CD4-positive, alpha-beta T cell treated with Interferon alpha-2 for 1 hour (primary cell): ENCODE measurements at regions not wholly inside any gene's neighbourhood (a gene's known extent, or its start where the extent isn't known, plus 50 kb on each side); places are given as distances from the start of the nearest gene placed in this dataset.

Source experiments
- DNase-seq, 2 donors: peaks; one replicate each; pipeline ENCODE4 v3.0.0-alpha.2; 2020 to 2022

DNA sequence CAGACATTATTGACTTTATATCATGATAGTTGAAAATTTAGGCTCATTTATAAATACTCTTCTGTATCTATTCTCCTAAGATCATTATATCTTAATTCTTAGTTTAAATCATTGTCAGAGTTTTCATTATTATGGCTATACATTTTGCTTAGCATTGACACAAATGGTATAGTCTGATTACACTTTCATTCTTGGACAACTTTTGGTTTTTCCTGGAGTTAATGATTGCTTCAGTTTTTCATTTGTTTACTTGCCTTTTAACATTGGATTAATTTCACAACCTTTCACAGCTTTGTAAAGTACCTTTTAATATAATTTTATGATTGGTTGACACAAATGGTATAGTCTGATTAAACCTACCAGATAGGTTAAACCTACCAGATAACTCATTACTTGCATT, 298.2 kb downstream of the DYSF start:
- no peak for DNase-seq

DNA sequence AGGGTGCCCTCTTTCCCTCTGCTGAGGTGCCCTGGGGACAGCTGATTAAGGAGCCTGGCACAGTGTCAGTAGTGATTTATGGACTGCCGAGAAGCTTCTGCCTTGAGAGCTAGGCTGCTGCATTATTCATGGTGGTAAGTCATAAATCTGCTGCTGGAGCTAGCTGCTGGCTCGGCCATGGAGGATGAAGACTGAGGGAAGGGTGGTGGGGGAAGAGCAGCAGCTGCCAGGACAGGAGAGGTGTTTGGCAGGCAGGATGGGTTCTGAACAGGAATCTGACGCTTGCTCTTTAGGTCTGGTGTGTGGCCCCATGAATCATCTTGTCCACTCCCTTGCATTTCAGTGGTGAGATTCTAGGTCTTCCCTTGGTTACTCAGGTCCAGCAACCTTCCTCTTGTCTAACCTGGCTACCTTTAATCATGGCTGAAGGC, 296.3 kb downstream of the DYSF start:
- DNase-seq, result no peak

DNA sequence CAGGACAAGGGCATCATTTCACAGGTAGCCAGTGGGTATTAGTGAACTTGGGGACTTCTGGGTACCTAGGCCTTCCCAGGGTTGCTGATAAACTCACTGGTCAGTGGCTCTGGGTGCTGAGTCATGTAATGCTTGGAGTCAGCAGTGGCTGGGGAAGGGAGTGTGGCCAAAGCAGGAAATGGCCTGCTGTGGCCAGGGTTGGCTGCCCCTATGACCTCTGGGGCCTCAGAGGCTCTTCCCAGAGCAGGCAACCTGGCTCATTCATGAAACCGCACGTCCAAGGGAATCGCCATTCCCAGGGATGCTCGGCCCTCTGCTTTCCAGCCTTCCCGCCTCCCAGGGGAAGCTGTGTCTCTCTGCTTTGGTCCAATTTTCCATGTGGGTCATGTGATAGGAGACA, 294.9 kb downstream of the DYSF start:
- no peak for DNase-seq

DNA sequence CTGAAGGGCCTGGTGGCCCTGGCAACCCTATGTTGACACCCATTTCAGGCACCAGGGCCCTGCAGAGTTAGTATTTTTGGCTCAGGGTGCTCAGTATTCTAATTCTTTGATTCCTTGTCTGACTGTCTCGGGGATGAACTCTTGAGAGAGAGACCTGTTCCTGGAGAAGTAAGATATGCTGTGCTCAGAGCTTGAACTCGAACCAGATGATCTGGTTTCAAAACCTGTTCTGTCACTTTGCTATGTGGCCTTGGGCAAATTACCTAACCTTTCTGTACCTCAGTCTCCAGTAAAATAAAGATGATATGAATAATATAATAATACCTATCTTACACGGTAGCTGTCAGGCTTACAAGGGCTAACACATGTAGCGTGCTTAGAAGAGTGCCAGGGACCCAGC, 294.2 kb downstream of the DYSF start:
- no peak for DNase-seq

DNA sequence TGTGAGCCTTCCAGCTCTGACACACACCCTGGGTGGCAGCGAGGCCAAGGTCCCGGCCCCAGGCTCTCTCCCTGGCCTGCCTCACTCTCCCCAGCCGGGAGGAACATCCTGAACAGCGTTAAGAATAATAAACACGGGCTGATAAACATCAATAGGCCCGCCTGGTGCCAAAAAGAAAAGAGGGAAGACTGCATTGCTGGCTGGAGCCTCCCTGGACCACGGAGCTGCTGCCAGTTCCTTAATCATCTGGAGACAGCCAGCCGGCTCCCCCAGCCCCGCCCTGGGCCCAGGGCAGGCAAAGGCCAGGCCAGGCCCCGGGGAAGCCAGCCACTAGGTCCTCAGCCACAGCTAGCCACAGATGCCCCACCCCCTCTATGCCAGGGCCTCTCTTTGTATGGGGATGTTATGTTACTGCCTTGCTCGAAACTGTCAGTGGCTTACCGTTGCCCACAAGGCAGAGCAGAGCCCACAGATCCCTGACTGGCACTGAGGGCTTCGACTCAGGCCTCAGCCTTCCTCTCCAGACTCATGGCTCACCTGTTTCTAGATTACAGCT, 293.7 kb downstream of the DYSF start:
- DNase-seq, result no peak

DNA sequence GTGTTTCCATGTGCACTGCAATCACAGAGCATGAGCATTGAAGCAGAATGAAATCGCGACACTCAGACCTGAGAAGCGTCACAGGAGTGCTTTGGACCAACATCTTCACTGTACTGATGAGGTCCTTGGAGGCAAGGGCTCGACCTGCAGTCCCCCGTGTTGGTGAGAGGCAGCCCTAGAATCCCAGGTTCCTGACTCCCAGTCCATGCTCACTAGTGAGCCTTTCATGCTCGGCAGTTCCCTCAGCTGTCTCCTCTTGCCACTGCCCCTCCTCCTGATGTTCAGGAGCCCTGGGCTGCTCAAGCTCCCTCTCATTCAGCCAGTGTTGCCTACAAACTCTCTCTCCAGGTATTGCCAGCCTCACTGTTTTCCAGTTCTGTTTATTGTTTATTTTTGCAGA, 291.4 kb downstream of the DYSF start:
- no peak for DNase-seq

DNA sequence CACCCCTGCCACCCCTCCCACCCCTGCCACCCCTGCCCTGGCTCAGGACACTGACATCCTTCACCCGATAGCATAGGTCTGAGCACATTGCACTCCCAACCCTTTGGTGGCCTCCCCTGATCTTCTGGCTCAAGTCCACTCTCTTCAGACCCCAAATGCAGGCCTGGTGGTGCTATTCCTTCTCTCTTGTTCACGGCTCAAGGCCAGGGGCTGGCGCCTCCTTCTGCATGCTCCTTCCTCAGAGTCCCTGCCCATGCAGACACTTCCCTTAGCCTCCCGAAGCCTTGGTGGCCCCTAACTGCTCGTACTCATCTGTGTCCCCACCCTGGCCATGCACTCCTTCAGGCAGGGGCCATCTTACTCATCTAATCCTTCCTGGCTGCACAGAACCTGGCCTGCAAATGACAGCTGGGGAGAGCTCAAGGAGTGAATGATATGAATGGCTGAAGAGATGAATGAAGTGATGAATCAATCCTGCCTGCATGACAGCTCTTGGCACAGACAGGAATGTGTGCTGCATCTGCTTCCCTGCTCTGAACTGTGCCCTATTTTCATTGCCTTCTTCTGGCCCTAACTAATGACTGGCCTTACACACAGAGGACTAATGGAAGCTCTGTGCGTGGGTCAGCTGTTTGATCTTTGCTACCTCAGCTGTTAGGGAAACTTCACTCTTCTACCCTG, 290.8 kb downstream of the DYSF start:
- DNase-seq, result no peak

DNA sequence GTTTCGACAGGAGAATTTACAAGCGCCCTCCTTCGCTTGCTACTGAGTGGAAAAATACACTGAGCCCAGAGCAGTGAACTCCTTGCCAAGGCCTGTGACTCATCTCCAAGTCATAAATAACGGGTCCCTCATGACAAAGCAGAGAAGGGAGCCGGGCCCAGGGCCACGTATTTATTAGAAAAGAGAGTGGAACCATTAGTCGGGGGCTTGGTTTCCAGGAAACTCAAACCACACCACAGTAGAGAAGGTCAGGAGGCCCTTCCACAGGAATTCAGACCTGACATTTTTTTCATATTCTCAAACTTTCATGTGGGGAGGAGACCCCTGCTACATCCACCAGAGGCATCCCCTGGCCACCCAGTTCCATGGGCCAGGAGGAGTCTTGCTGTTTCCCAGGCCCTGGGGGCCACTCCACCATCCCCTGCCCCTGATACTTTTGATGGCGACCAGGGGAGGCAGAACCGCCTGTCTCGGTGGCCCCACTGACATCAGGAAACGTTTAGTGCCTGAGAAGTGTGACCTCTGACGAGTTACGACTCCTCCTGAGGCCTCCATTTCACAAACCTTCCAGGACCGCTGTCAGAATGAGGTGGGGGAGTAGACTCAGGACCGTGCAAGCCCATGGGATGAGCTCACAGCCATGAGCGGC, 289.7 kb downstream of the DYSF start:
- DNase-seq, result no peak

DNA sequence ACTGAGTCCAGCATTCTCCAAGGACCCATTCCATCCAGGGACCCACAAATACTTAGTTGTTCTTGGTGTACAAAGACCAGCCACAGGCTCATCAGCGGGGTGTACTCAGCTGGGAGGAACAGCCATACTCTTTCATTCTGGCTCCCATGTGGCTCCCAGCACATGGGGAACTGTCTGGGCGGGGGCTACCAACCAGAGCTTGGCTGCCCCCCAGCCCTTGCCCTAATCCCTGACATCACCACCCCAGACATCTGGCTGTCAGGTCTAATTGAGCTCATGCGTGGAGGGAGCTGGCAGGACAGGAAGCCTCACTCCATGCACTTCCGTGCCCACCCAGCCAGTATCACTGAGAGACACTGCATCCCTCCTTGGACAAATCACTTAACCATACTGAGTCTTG, 283.6 kb downstream of the DYSF start:
- DNase-seq, result no peak

DNA sequence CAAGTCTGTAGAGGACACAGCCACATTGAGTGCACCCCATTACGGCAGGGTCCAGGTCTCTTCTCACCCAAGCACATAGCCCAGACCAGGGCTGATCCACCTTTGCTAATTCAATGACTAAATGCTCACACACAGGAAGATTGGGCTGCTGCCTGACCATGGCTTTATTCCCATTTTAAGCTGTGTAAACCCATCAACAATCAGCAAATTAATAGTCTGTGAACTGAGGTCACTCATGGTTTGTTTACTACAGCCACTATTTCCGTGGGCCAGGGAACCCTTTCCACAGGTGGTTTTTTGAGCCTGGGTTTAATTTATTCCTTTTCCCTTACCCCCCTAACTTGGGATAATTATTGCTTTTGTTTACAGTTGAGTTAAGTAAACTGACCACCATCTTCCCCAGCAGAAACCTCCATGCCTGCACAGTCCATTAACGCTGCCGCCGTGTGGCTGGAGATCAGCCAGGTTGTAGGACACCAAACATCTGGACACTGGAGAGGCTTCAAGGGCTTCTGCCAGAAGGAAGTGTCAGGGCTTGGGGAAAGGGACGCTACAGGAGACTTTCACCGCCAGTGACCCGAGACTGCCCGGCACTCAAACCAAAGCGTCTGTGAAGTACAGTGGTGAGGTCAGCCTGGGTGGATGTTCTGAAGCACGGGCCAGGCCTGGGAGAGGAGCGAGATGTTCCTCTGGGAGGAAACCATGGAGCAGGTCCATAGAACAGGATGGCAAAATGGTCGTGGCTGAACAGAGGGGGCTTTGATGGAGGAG, 282.9 kb downstream of the DYSF start:
- no peak for DNase-seq
